ENCODE measurements at regions not wholly inside any gene's neighbourhood (a gene's known extent, or its start where the extent isn't known, plus 50 kb on each side); places are given as distances from the start of the nearest gene placed in this dataset.

GRCh38 chrX:1751781-1752180 lies 136.9 kb downstream of the ASMT start:
- TF ChIP-seq POLR2A (IDR thresholded peaks at IDR 0.05; ENCODE audit: low read depth, low read length) (no peak), TAF1 (IDR thresholded peaks at IDR 0.05; ENCODE audit: low read depth, low read length) (no peak), POLR2AphosphoS5 (IDR thresholded peaks at IDR 0.05; ENCODE audit: low read depth, low read length) (no peak), SPI1 (IDR thresholded peaks at IDR 0.05; ENCODE audit: low read depth, low read length) (no peak), POU2F2 (IDR thresholded peaks at IDR 0.05; ENCODE audit: low read depth, low read length) (no peak)

All from GM12891 (cell line).